ENCODE measurements at regions not wholly inside any gene's neighbourhood (a gene's known extent, or its start where the extent isn't known, plus 50 kb on each side); places are given as distances from the start of the nearest gene placed in this dataset.

- H3K27ac ChIP-seq (ENCODE audit: low read depth in 1 of 2, low read length in 2 of 2) = no peak overlapping the region
- Mint-ChIP-seq H3K4me3 (no peak overlapping the region), H3K4me1 (peaks cover 6% of the 10 kb centered on the region), H3K27me3 (ENCODE audit: low read depth in 3 of 3) (no peaks in the 10 kb centered on the region), H3K27ac (no peak overlapping the region), H3K36me3 (no peaks in the 10 kb centered on the region), H3K9me3 (peaks cover 0 to 8% (median 3%) of the 10 kb centered on the region in 7 donors)
- intact Hi-C loops (cut with micrococcal nuclease) = no loop called here
- no peaks in the 10 kb centered on the region for H3K36me3 ChIP-seq (replicated peaks in 1 of 2; ENCODE audit: control insufficient read depth in 1 of 2, insufficient read depth in 2 of 2, low read length in 2 of 2)
- peaks cover 2 to 5% of the 10 kb centered on the region in 2 donors for H3K9me3 ChIP-seq (replicated peaks in 1 of 2; ENCODE audit: control insufficient read depth in 1 of 2, insufficient read depth in 1 of 2, low read length in 2 of 2)
- H3K27me3 ChIP-seq (ENCODE audit: control insufficient read depth in 2 of 2, insufficient read depth in 2 of 2, low read length in 2 of 2) = no peaks in the 10 kb centered on the region
- H3K4me1 ChIP-seq (ENCODE audit: control insufficient read depth in 1 of 2, insufficient read depth in 2 of 2, low read length in 2 of 2) = peaks cover 0 to 2% of the 10 kb centered on the region in 2 donors
- no peak overlapping the region for H2AFZ ChIP-seq (ENCODE audit: insufficient read depth, low read depth, low read length, poor library complexity, severe bottlenecking)
- no peaks in the 10 kb centered on the region for H4K20me1 ChIP-seq (ENCODE audit: insufficient read depth, low read length)
- H3K9ac ChIP-seq (ENCODE audit: insufficient read depth, low read length, poor library complexity, severe bottlenecking) = no peak overlapping the region
- TF ChIP-seq CTCF (IDR thresholded peaks at IDR 0.05) = no peak
- 93% methylated on average over 8 of the region's 8 CpGs for WGBS (ENCODE audit: insufficient coverage)
- no peak for DNase-seq
- no peak overlapping the region for H3K4me2 ChIP-seq (replicated peaks; ENCODE audit: extremely low read depth, low read length, poor library complexity, severe bottlenecking)
- H3K79me2 ChIP-seq (ENCODE audit: insufficient read depth, low read length) = no peaks in the 10 kb centered on the region
- no peak overlapping the region for H3K4me3 ChIP-seq (replicated peaks in 1 of 3; ENCODE audit: low read depth in 2 of 3, low read length in 3 of 3)
These were observed 654.6 kb upstream of the NEGR1 start for GRCh38 chr1:72936942-72937341.

- Histone ChIP-seq H3K27ac (ENCODE audit: low read depth in 1 of 2, low read length in 2 of 2) (no peak overlapping the region), H3K4me1 (ENCODE audit: control insufficient read depth in 1 of 2, insufficient read depth in 2 of 2, low read length in 2 of 2) (peaks cover 0 to 2% of the 10 kb centered on the region in 2 donors), H3K79me2 (ENCODE audit: insufficient read depth, low read length) (no peaks in the 10 kb centered on the region), H3K9ac (ENCODE audit: insufficient read depth, low read length, poor library complexity, severe bottlenecking) (no peak overlapping the region), H3K4me2 (replicated peaks; ENCODE audit: extremely low read depth, low read length, poor library complexity, severe bottlenecking) (no peak overlapping the region), H3K4me3 (replicated peaks in 1 of 3; ENCODE audit: low read depth in 2 of 3, low read length in 3 of 3) (no peak overlapping the region), H3K36me3 (replicated peaks in 1 of 2; ENCODE audit: control insufficient read depth in 1 of 2, insufficient read depth in 2 of 2, low read length in 2 of 2) (no peaks in the 10 kb centered on the region), H3K27me3 (ENCODE audit: control insufficient read depth in 2 of 2, insufficient read depth in 2 of 2, low read length in 2 of 2) (no peaks in the 10 kb centered on the region), H2AFZ (ENCODE audit: insufficient read depth, low read depth, low read length, poor library complexity, severe bottlenecking) (no peak overlapping the region), H4K20me1 (ENCODE audit: insufficient read depth, low read length) (no peaks in the 10 kb centered on the region), H3K9me3 (replicated peaks in 1 of 2; ENCODE audit: control insufficient read depth in 1 of 2, insufficient read depth in 1 of 2, low read length in 2 of 2) (peaks cover 2 to 5% of the 10 kb centered on the region in 2 donors)
- TF ChIP-seq CTCF (IDR thresholded peaks at IDR 0.05) = no peak
- DNase-seq = no peak
- Mint-ChIP-seq H3K9me3 (peaks cover 0 to 10% (median 5%) of the 10 kb centered on the region in 7 donors), H3K4me1 (peaks cover 6% of the 10 kb centered on the region), H3K36me3 (no peaks in the 10 kb centered on the region), H3K27ac (no peak overlapping the region), H3K4me3 (no peak overlapping the region), H3K27me3 (ENCODE audit: low read depth in 3 of 3) (peaks cover 0 to under 1% (median 0%) of the 10 kb centered on the region in 3 donors)
- WGBS (ENCODE audit: insufficient coverage) = no CpG with 5 or more reads among the region's 6 CpGs
- intact Hi-C loops (cut with micrococcal nuclease) = no loop called here
These were observed 653.9 kb upstream of the NEGR1 start for GRCh38 chr1:72936151-72936740.
